HG03025 (cell line): ENCODE measurements at regions not wholly inside any gene's neighbourhood (a gene's known extent, or its start where the extent isn't known, plus 50 kb on each side); places are given as distances from the start of the nearest gene placed in this dataset.

Source experiments
- ATAC-seq: cut with Tn5 transposase; IDR thresholded peaks from one replicate; pipeline ENCODE4 v1.9.1; 2021; ENCODE audit warnings: mild to moderate bottlenecking, moderate library complexity; ENCODE audit not compliant: unreplicated experiment, low FRiP score

GRCh38 chr2:40879305-40879704 lies 427.4 kb upstream of the SLC8A1 start:
- no peak for ATAC-seq

- no peak for ATAC-seq
Measured at GRCh38 chr2:40886100-40886499, 434.2 kb upstream of the SLC8A1 start.

- no peak for ATAC-seq
Measured at GRCh38 chr2:40886655-40887054, 434.8 kb upstream of the SLC8A1 start.

GRCh38 chr2:40896358-40896757 lies 444.5 kb upstream of the SLC8A1 start:
- ATAC-seq = no peak

GRCh38 chr2:40914666-40915065 lies 462.8 kb upstream of the SLC8A1 start:
- ATAC-seq = no peak

GRCh38 chr2:40915651-40916050 lies 463.8 kb upstream of the SLC8A1 start:
- no peak for ATAC-seq

GRCh38 chr2:40935349-40935748 lies 483.5 kb upstream of the SLC8A1 start:
- ATAC-seq = no peak

- ATAC-seq = no peak
Measured at GRCh38 chr2:40937284-40937683, 485.4 kb upstream of the SLC8A1 start.

GRCh38 chr2:40953341-40953740 lies 501.5 kb upstream of the SLC8A1 start:
- no peak for ATAC-seq

GRCh38 chr2:40955042-40955441 lies 503.2 kb upstream of the SLC8A1 start:
- no peak for ATAC-seq

GRCh38 chr2:40955635-40956034 lies 503.7 kb upstream of the SLC8A1 start:
- no peak for ATAC-seq

- no peak for ATAC-seq
Measured at GRCh38 chr2:40957508-40957907, 505.6 kb upstream of the SLC8A1 start.

- no peak for ATAC-seq
Measured at GRCh38 chr2:40962026-40962425, 510.1 kb upstream of the SLC8A1 start.

- ATAC-seq = no peak
Measured at GRCh38 chr2:40964509-40965250, 512.8 kb upstream of the SLC8A1 start.

GRCh38 chr2:40967451-40967850 lies 515.6 kb upstream of the SLC8A1 start:
- no peak for ATAC-seq

- no peak for ATAC-seq
Measured at GRCh38 chr2:40975151-40975550, 523.3 kb upstream of the SLC8A1 start.

- ATAC-seq = no peak
Measured at GRCh38 chr2:40997362-40997761, 545.5 kb upstream of the SLC8A1 start.

GRCh38 chr2:41000374-41000773 lies 548.5 kb upstream of the SLC8A1 start:
- no peak for ATAC-seq

- no peak for ATAC-seq
Measured at GRCh38 chr2:41000906-41001305, 549.0 kb upstream of the SLC8A1 start.

GRCh38 chr2:41004700-41005099 lies 552.8 kb upstream of the SLC8A1 start:
- ATAC-seq = no peak

GRCh38 chr2:41020358-41020757 lies 568.5 kb upstream of the SLC8A1 start:
- ATAC-seq = no peak

GRCh38 chr2:41024816-41025215 lies 572.9 kb upstream of the SLC8A1 start:
- ATAC-seq = no peak

- peak; percentile 67 for ATAC-seq
Measured at GRCh38 chr2:41026613-41027012, 574.7 kb upstream of the SLC8A1 start.
